Activated CD8-positive, alpha-beta memory T cell treated with anti-CD3 and anti-CD28 coated beads for 36 hours (primary cell): ENCODE measurements at regions not wholly inside any gene's neighbourhood (a gene's known extent, or its start where the extent isn't known, plus 50 kb on each side); places are given as distances from the start of the nearest gene placed in this dataset.

ENCODE experiments used
- CTCF ChIA-PET: fragments of 350-600 bp; sonication (Branson Sonifier 250); formaldehyde crosslinking; loops from one replicate; lab custom pipeline; 2021; ENCODE audit warnings: antibody characterized with exemption; lab: Charles Lee
- POLR2A ChIA-PET: fragments of 350-600 bp; sonication (Branson Sonifier 250); formaldehyde crosslinking; loops from one replicate; lab custom pipeline; 2021; ENCODE audit warnings: antibody characterized with exemption; lab: Charles Lee

DNA sequence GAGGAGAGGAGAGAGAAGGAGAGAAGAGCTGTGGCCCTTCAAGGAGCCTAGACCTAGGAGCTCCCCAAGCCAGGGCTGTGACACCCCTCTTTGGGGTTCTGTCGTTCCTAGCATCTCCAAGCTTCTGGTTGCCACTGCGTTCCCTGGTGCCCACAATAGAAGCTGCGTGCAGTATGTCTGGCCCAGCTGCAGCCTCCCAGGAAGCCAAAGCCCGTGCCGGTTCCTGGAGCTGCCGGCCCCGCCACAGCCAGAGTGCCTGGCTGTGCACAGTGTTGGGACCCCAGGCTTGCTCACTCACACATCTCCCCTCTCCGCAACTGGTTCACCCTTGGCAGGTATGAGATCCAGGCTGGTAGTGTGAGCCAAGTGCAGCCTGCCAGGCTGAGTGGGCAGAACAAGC, 367.7 kb upstream of the MC4R start:
- ChIA-PET CTCF (no interaction called here), POLR2A (no interaction called here)

DNA sequence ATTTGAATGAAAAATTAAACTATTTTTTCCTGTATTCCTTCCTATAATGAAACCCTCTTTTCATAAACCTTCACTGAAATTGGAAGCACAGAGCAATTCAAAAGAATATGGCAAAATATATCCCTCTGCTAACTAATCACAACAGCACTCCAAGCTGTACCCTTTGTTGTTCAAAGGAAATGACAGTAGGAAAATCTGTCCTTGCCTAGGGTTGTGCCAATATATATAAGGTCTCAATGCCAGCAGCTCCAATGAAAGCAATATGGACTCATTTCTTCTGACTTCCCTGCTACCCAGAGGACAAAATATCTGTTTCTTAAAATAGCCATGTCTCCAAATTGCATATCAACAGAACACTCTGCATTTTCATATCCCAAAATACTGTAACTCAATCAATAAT, 373.9 kb upstream of the MC4R start:
- POLR2A ChIA-PET: no interaction called here
- CTCF ChIA-PET: no interaction called here

DNA sequence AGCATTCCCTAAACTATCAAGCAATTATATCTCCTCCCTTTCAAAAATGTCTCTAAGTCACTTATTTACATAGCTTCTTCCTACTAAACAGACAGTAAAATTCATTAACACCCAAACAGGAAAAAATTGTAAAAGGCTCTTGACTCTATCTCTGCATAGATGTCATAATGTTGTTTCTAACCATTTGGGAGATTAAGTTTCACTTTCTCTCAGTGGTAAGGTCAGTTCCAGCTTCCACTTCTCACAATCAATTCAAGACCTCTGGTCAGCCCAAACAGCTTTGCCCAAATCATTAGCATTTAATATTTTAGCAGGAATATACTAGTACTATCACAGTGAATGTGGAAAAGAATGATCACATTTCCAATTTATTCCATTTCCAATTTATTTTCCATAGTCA, 374.3 kb upstream of the MC4R start:
- ChIA-PET CTCF (no interaction called here), POLR2A (no interaction called here)

DNA sequence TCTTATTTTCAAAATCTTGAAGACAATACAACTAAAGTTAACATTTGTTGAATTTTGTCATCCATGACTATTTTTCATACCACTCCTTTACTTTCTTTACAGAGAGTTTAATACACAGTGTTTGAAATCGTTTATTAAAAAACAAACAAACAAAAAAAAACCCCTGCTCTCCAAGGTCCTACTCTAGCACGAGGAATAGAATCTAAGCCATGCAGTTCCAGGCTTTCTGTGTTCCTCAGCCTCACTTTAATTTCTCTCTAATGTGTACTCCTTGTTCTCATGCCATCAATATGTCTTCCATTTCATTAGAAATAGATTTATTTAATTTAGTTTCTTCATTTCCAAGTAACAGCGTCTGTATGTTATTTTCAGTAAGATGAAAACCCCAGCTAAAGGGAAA, 381.2 kb upstream of the MC4R start:
- POLR2A ChIA-PET: no interaction called here
- CTCF ChIA-PET: no interaction called here

DNA sequence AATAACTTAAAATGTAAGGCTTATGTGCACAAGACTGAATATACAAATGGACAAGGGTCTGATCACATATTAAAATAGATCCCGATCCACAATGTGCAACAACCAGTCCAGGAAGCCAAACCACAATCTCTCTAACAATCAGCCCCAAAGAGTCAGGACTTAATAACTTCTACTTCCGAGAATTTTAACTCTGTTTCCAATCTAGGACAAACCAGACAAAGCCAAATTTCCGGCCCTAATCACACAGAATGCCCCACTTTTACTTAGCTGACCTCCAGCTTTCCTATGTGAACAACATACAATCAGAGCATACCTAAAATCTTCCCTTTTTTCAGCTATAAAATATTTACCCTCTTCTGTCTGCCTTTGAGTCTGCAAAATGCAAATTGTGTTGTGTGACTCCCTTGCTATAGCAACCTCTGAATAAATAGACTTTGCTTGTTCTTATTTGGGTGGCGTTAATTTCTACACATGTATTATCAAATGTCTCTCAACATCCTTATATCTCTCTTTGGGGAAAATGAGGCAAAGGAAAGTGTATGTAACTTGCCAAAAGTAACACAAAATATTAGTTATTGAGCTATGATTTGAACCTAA, 381.9 kb upstream of the MC4R start:
- POLR2A ChIA-PET: no interaction called here
- CTCF ChIA-PET: no interaction called here

DNA sequence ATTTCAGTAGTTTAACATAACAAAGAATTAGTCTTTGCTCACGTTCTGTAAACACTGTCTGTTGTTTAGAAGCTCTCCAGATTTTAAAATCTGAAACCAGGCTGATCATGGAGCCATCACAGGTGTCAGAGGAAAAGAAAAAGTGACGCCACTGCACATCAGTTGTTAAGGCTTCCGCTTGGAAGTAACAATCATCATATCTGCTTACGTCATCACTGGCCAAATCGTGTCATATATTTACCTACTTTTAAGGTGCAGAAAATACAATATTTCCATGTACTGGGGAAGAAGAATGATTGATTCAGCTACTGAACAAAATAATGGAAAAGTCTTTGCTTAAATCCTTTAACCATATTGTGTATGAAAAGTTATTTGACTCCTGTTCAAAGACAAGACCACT, 382.6 kb upstream of the MC4R start:
- POLR2A ChIA-PET: no interaction called here
- CTCF ChIA-PET: no interaction called here

DNA sequence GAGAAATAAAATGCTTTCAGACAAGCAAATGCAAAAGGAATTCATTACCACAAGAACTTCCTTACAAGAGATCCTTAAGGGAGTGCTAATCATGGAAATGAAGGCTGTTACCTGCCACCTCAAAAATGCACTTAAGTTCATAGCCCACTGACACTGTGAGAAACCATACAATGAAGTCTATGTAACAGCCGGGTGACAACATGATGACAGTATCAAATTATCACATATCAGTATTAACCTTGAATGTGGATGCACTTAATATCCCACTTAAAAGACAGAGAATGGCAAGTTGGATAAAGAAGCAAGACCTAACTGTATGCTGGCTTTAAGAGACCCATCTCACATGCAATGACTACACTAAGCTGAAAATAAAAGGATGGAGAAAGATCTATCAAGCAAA, 403.4 kb upstream of the MC4R start:
- CTCF ChIA-PET: no interaction called here
- POLR2A ChIA-PET: no interaction called here

DNA sequence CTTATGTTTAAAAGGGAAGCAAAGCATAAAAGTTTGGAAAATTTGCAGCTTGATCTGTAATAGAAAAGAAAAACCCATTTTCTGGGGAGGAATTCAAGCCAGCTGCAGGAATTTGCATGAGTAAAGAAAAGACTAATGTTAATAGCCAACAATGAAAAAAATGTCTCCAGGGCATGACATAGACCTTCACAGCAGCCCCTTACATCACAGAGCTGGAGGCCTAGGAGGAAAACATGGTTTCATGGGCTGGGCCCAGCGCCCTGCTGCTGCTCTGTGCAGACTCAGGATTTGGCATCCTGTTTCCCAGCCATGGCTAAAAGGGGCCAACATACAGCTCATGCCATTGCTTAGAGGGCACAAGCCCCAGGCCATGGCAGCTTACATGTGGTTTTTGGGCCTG, 411.6 kb upstream of the MC4R start:
- ChIA-PET POLR2A (no interaction called here), CTCF (interaction anchor here (1.1 kb wide), 1 partner anchor 10 kb away, joined by 3 read pairs; no protein-coding TSS in a partner anchor)

DNA sequence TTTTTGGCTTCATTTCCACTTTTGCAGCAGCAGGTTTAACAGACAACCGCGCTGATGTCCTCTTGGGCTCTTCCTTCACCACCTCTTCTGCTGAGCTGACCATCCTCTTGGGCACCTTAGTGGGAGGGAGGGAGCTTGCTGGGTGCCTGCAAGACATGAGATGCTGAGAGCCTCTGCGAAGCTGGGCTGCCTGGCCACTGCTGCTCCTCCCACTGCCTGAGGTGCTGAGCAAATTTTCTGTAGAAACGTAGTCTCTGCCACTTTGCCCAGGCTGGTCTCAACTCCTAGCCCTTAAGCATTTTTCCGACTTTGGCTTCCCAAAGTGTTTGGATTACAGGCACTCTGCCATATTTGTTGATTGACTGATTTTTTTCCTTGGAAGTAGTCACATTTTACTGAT, 422.2 kb upstream of the MC4R start:
- CTCF ChIA-PET: no interaction called here
- POLR2A ChIA-PET: no interaction called here

DNA sequence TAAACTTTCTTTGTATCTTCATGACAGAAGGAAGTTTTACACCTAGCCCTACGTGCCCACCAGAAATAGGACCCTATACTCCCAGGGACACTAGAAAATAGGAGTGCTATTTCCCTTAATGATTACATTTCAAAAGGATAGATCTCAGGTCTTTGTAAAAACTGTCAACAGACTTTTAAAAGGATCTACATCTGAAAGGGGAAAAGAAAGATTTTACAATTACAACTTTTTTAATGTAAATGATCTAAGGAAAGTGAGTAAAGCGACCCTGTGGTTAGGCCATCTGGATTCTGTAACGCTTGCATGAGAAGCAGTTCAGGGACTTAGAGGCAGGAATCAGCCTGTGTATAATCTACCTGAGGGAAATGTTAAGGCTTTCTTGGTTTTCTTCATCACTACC, 431.8 kb upstream of the MC4R start:
- ChIA-PET POLR2A (no interaction called here), CTCF (no interaction called here)

DNA sequence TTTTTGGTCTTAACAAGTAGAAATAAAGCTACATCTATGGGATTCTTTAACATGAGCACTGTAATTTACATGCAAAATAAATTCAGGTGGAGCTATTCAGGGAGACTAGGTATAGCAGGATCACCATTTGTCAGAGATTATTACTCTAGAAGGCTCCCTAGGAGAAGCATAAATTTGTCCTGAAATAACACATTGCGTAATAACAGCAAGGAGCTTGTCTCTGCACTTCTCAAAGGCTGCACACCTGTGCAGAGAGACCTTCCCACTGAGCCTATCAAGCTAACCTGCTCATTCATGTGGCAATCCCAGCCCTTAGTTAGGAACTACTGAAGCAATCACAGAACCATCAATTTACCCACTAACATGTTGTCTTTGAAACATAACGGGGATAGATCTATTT, 437.4 kb upstream of the MC4R start:
- POLR2A ChIA-PET: no interaction called here

DNA sequence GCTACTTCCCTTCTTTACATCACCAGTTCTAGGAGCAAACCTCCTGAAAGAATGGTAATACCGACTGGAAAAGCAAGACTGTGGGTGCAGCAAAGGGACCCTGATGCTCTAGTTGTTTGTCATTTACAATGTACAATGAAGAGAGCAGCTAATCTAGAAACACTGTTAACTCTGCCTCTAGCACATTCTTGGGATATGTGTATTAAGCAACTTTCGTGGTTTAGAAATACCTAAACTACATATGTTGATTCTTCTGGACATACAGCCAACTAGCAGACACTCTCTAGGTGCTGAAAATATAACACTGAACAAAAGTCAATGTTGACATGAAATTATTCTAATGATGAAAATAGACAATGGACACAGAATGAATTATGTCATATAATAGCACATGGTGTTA, 440.3 kb upstream of the MC4R start:
- POLR2A ChIA-PET: no interaction called here
- CTCF ChIA-PET: no interaction called here

More for the DNA sequence above, 437.4 kb upstream of the MC4R start:
- CTCF ChIA-PET: no interaction called here

DNA sequence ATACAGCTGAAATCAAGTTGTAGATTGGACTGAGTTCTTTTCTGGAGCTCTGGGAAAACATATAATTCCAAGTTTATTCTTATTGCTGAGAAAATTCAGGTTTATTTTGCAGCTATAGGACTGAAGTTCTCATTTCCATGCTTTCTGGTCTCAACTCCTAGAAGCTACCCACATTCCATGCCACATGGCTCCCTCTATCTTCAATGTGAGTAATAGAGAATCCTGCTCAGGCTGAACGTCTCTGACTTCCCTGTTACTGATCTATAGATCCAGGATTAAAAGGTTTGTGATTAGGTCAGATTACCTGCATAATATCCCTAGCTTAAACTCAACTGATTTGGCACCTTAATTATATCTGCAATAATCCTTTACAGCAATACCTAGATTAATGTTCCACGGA, 453.8 kb upstream of the MC4R start:
- ChIA-PET POLR2A (no interaction called here), CTCF (no interaction called here)

DNA sequence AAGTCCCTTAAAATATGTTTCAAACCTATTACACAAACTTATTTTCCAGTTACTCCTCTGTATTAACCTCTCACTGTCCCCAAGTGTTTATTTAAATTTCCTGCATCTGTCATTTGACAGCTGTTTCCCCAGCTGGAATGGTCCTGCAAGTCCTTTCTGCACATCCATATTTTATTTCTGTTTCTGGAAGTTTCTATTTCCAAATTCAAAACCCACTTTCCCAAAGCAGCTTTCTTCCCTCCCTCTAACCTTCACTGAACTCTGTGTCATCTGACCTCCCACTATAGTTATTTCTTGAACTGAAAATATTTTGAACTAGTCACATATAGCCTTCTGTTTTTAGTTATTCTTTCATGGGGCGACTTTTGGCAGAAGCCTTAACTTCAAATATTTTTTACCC, 459.4 kb upstream of the MC4R start:
- ChIA-PET POLR2A (no interaction called here), CTCF (no interaction called here)

DNA sequence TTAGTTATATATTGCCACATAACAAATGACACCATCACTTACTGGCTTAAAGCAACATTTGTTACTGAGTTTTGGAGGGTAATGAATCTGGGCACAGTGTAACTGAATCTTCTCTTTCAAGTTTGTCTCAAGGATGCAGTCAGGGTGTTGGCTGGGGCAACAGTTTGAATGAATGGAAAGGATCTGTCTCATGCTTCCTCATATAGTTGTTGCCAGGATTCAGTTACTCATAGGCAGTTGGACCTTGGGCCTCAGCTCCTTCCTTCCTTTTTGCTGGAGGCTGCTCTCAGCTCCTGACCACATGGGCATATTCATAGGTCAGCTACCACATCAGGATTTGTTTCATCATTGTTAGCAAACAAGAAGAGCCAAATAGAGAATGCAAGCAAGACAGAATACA, 466.1 kb upstream of the MC4R start:
- ChIA-PET CTCF (no interaction called here), POLR2A (no interaction called here)

DNA sequence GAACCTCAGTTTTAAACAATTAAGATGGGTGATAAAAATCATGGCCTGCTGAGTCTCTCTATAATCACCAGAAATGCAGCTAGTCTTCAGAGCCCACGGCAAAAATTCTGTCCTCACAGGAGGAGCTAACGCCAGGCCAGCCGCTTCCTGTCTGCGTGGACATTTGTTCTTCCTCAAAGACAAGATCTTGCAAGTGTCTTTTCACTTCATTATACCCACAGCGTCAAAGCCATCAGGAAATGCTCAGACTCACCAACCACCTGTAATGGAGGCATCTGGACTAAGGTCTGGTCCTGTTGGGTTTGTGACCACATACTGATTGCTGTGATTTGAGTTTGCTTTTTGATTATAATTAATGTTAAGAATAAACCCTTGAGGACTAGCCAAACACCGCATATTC, 473.8 kb upstream of the MC4R start:
- CTCF ChIA-PET: interaction anchor here (0.7 kb wide), 1 partner anchor 918 kb away, joined by 3 read pairs; no protein-coding TSS in a partner anchor

DNA sequence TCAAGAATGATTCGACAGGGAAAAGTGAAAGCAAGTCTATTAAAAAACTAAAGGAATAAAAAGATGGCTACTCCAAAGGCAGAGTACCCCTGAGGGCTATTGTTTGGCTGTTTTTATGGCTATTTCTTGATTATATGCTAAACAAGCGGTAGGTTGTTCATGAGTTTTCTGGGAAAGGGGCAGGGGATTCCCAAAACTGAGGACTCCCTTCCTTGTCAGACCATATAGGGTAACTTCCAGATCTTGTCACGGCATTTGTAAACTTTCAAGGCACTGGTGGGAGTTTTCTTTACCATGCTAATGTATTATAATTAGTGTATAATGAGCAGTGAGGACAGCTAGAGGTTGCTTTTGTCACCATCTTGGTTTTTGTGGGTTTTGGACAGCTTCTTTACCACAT, 474.9 kb upstream of the MC4R start:
- CTCF ChIA-PET: no interaction called here
- POLR2A ChIA-PET: no interaction called here

More for the DNA sequence above, 473.8 kb upstream of the MC4R start:
- POLR2A ChIA-PET: no interaction called here

DNA sequence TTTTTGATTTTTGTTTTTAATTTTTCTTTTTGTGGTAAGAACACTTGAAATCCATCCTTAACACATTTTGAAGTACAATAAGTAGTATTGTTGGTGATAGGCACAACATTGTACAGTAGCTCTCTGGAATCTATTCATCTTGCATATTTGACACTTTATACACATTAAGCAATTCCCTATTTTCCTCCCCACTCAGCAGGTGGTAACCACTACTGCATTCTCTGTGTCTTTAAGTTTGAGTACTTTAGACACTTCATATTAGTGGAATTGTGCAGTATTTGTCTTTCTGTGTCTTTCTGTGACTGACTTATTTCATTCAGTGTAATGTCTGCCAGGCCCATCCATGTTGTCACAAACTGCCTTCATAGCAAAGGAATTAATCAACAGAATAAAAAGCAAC, 471.7 kb upstream of the CDH20 start:
- POLR2A ChIA-PET: no interaction called here
- CTCF ChIA-PET: no interaction called here

DNA sequence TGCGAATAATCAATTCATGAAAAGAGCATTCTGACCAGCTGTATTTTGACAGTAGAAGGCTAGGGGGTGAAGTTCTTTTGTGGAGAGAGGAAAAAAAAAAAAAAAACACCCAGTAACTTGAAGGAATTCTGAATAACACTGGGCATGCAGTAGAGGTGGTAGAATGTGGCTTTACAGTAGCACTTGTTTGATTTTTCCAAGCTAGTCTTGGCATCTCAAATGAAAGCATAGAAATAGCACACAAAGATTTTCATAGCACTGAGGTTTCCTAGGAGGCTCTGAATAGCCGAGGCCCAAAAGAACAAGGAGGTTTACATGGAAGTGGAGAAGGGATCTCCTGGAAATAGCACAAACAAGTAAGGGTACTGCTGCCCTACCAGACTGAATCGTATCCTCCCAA, 470.2 kb upstream of the CDH20 start:
- CTCF ChIA-PET: no interaction called here
- POLR2A ChIA-PET: no interaction called here

DNA sequence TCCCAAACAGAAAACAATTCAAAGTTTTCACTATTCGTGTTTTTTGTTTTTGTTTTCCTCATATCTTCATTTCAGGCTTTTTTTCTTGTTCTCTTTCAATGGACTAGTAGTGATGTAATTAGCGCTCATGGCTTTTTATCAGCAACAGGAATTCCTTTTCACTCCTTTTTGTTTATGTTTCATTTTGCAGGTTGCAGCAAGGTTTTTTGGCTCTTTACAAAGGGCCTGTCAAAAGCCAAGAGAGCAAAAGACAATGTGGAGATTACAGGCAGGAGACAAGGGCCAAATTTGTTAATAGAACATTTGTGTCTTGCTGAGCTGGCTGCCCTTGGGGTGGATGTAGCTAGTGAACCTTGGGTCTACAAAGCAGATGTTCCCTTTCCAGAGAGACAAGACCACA, 467.4 kb upstream of the CDH20 start:
- POLR2A ChIA-PET: no interaction called here
- CTCF ChIA-PET: no interaction called here

DNA sequence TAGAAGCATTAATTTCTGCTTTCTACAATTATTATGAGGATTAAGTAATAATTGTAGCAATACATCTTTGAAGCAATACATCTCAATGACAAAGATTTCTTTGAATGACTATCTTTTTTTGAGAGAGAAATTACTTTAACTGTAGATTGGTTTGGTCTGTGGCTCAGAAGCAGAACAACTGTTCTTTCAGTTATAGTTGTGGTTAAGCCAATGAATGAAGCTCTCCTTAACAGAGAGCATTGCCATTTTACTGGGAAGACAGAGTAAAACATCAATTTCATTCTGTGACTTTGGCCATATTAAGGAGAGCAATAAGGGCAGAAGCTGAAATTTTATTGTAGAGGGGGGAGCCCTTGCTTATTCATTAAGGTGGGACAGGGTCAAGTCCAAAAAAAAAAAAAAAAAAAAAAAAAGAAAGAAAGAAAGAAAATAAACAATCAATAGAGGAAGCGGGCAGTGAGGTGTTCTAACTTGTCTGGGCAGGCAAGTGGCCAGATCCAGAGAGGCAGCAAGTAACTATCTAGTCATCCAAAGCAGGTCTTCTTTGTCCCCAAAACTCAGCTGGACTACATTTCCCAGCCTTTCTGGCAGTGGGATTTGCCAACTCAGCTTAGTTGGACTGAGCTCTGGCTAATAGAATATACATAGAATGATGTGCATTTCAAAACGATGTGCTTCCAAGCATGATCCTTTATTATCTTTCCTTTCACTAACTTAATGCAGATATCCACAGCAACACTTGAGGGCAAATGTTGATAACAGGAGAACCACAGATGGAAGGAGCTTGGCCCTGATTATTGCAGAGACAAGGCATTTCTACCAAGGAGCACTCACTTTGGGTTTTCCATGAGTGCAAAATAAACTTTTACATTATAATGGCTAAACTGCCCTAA, 462.7 kb upstream of the CDH20 start:
- ChIA-PET POLR2A (no interaction called here), CTCF (no interaction called here)
